ENCODE measurements at regions not wholly inside any gene's neighbourhood (a gene's known extent, or its start where the extent isn't known, plus 50 kb on each side); places are given as distances from the start of the nearest gene placed in this dataset.

- Histone ChIP-seq H3K4me3 (ENCODE audit: low read length) (no peak overlapping the region), H3K4me1 (ENCODE audit: control insufficient read depth, insufficient read depth, low read length) (0 out of 2 replicates have a peak, but pooled peaks cover 1% of the 10 kb centered on the region), H3K27me3 (ENCODE audit: control insufficient read depth, insufficient read depth, low read length) (no peaks in the 10 kb centered on the region), H3K9me3 (ENCODE audit: control insufficient read depth, insufficient read depth, low read length) (no peaks in the 10 kb centered on the region), H3K36me3 (ENCODE audit: control insufficient read depth, insufficient read depth, low read length) (no peaks in the 10 kb centered on the region), H3K27ac (ENCODE audit: low read length) (no peak overlapping the region)
- WGBS (ENCODE audit: insufficient coverage, insufficient read length) = no CpG with 5 or more reads among the region's 4 CpGs
- no peak for DNase-seq (ENCODE audit: low read depth, low spot score)
Measured at GRCh38 chr4:111869339-111869738, 275.9 kb upstream of the FAM241A start.

- H3K27me3 ChIP-seq (ENCODE audit: control insufficient read depth, insufficient read depth, low read length) = no peaks in the 10 kb centered on the region
- no CpG with 5 or more reads among the region's 1 CpG for WGBS (ENCODE audit: insufficient coverage, insufficient read length)
- H3K9me3 ChIP-seq (ENCODE audit: control insufficient read depth, insufficient read depth, low read length) = no peaks in the 10 kb centered on the region
- no peak for DNase-seq (ENCODE audit: low read depth, low spot score)
- 0 out of 2 replicates have a peak, but pooled peaks cover 1% of the 10 kb centered on the region for H3K4me1 ChIP-seq (ENCODE audit: control insufficient read depth, insufficient read depth, low read length)
- H3K27ac ChIP-seq (ENCODE audit: low read length) = no peak overlapping the region
- no peak overlapping the region for H3K4me3 ChIP-seq (ENCODE audit: low read length)
- H3K36me3 ChIP-seq (ENCODE audit: control insufficient read depth, insufficient read depth, low read length) = no peaks in the 10 kb centered on the region
Measured at GRCh38 chr4:111871802-111872201, 273.5 kb upstream of the FAM241A start.

GRCh38 chr4:111873801-111874200 is 271.5 kb upstream of the FAM241A start:
- no peak overlapping the region for H3K4me3 ChIP-seq (ENCODE audit: low read length)
- DNase-seq (ENCODE audit: low read depth, low spot score) = no peak
- no peaks in the 10 kb centered on the region for H3K36me3 ChIP-seq (ENCODE audit: control insufficient read depth, insufficient read depth, low read length)
- WGBS (ENCODE audit: insufficient coverage, insufficient read length) = no CpG with 5 or more reads among the region's 4 CpGs
- no peaks in the 10 kb centered on the region for H3K9me3 ChIP-seq (ENCODE audit: control insufficient read depth, insufficient read depth, low read length)
- 0 out of 2 replicates have a peak, but pooled peaks cover 1% of the 10 kb centered on the region for H3K4me1 ChIP-seq (ENCODE audit: control insufficient read depth, insufficient read depth, low read length)
- H3K27ac ChIP-seq (ENCODE audit: low read length) = no peak overlapping the region
- no peaks in the 10 kb centered on the region for H3K27me3 ChIP-seq (ENCODE audit: control insufficient read depth, insufficient read depth, low read length)

GRCh38 chr4:111879539-111879938 is 265.7 kb upstream of the FAM241A start:
- Histone ChIP-seq H3K4me3 (ENCODE audit: low read length) (no peak overlapping the region), H3K27me3 (ENCODE audit: control insufficient read depth, insufficient read depth, low read length) (no peaks in the 10 kb centered on the region), H3K4me1 (ENCODE audit: control insufficient read depth, insufficient read depth, low read length) (no peaks in the 10 kb centered on the region), H3K36me3 (ENCODE audit: control insufficient read depth, insufficient read depth, low read length) (no peaks in the 10 kb centered on the region), H3K27ac (ENCODE audit: low read length) (no peak overlapping the region), H3K9me3 (ENCODE audit: control insufficient read depth, insufficient read depth, low read length) (no peaks in the 10 kb centered on the region)
- DNase-seq (ENCODE audit: low read depth, low spot score) = no peak

- no peak overlapping the region for H3K27ac ChIP-seq (ENCODE audit: low read length)
- no peak overlapping the region for H3K4me3 ChIP-seq (ENCODE audit: low read length)
- H3K9me3 ChIP-seq (ENCODE audit: control insufficient read depth, insufficient read depth, low read length) = no peaks in the 10 kb centered on the region
- no CpG with 5 or more reads among the region's 4 CpGs for WGBS (ENCODE audit: insufficient coverage, insufficient read length)
- H3K27me3 ChIP-seq (ENCODE audit: control insufficient read depth, insufficient read depth, low read length) = no peaks in the 10 kb centered on the region
- no peak for DNase-seq (ENCODE audit: low read depth, low spot score)
- no peaks in the 10 kb centered on the region for H3K4me1 ChIP-seq (ENCODE audit: control insufficient read depth, insufficient read depth, low read length)
- no peaks in the 10 kb centered on the region for H3K36me3 ChIP-seq (ENCODE audit: control insufficient read depth, insufficient read depth, low read length)
Measured at GRCh38 chr4:111880116-111880515, 265.1 kb upstream of the FAM241A start.

GRCh38 chr4:111883557-111883999 is 261.7 kb upstream of the FAM241A start:
- WGBS (ENCODE audit: insufficient coverage, insufficient read length) = no CpG with 5 or more reads among the region's 1 CpG
- no peak for DNase-seq (ENCODE audit: low read depth, low spot score)

GRCh38 chr4:111890412-111890811 is 254.8 kb upstream of the FAM241A start:
- no peak for DNase-seq (ENCODE audit: low read depth, low spot score)
- no peak overlapping the region for H3K4me3 ChIP-seq (ENCODE audit: low read length)
- H3K27me3 ChIP-seq (ENCODE audit: control insufficient read depth, insufficient read depth, low read length) = no peaks in the 10 kb centered on the region
- no peaks in the 10 kb centered on the region for H3K36me3 ChIP-seq (ENCODE audit: control insufficient read depth, insufficient read depth, low read length)
- no CpG with 5 or more reads among the region's 4 CpGs for WGBS (ENCODE audit: insufficient coverage, insufficient read length)
- no peak overlapping the region for H3K27ac ChIP-seq (ENCODE audit: low read length)
- H3K4me1 ChIP-seq (ENCODE audit: control insufficient read depth, insufficient read depth, low read length) = no peaks in the 10 kb centered on the region
- no peaks in the 10 kb centered on the region for H3K9me3 ChIP-seq (ENCODE audit: control insufficient read depth, insufficient read depth, low read length)

More at GRCh38 chr4:111883557-111883999, 261.7 kb upstream of the FAM241A start:
- Histone ChIP-seq H3K27ac (ENCODE audit: low read length) (no peak overlapping the region), H3K36me3 (ENCODE audit: control insufficient read depth, insufficient read depth, low read length) (no peaks in the 10 kb centered on the region), H3K9me3 (ENCODE audit: control insufficient read depth, insufficient read depth, low read length) (no peaks in the 10 kb centered on the region), H3K4me1 (ENCODE audit: control insufficient read depth, insufficient read depth, low read length) (no peaks in the 10 kb centered on the region), H3K27me3 (ENCODE audit: control insufficient read depth, insufficient read depth, low read length) (no peaks in the 10 kb centered on the region), H3K4me3 (ENCODE audit: low read length) (no peak overlapping the region)

GRCh38 chr4:111905511-111905910 is 239.7 kb upstream of the FAM241A start:
- no peak overlapping the region for H3K27ac ChIP-seq (ENCODE audit: low read length)

GRCh38 chr4:111919639-111920038 is 225.6 kb upstream of the FAM241A start:
- H3K36me3 ChIP-seq (ENCODE audit: control insufficient read depth, insufficient read depth, low read length) = no peaks in the 10 kb centered on the region
- WGBS (ENCODE audit: insufficient coverage, insufficient read length) = no CpG with 5 or more reads among the region's 1 CpG
- no peaks in the 10 kb centered on the region for H3K27me3 ChIP-seq (ENCODE audit: control insufficient read depth, insufficient read depth, low read length)
- no peak for DNase-seq (ENCODE audit: low read depth, low spot score)
- H3K4me1 ChIP-seq (ENCODE audit: control insufficient read depth, insufficient read depth, low read length) = no peaks in the 10 kb centered on the region
- no peak overlapping the region for H3K4me3 ChIP-seq (ENCODE audit: low read length)
- no peak overlapping the region for H3K27ac ChIP-seq (ENCODE audit: low read length)
- H3K9me3 ChIP-seq (ENCODE audit: control insufficient read depth, insufficient read depth, low read length) = no peaks in the 10 kb centered on the region

More at GRCh38 chr4:111905511-111905910, 239.7 kb upstream of the FAM241A start:
- Histone ChIP-seq H3K4me1 (ENCODE audit: control insufficient read depth, insufficient read depth, low read length) (no peaks in the 10 kb centered on the region), H3K36me3 (ENCODE audit: control insufficient read depth, insufficient read depth, low read length) (no peaks in the 10 kb centered on the region), H3K4me3 (ENCODE audit: low read length) (no peak overlapping the region), H3K9me3 (ENCODE audit: control insufficient read depth, insufficient read depth, low read length) (no peaks in the 10 kb centered on the region), H3K27me3 (ENCODE audit: control insufficient read depth, insufficient read depth, low read length) (no peaks in the 10 kb centered on the region)
- WGBS (ENCODE audit: insufficient coverage, insufficient read length) = no CpG with 5 or more reads among the region's 4 CpGs
- DNase-seq (ENCODE audit: low read depth, low spot score) = no peak

- H3K36me3 ChIP-seq (ENCODE audit: control insufficient read depth, insufficient read depth, low read length) = no peaks in the 10 kb centered on the region
- H3K4me1 ChIP-seq (ENCODE audit: control insufficient read depth, insufficient read depth, low read length) = no peaks in the 10 kb centered on the region
- H3K4me3 ChIP-seq (ENCODE audit: low read length) = no peak overlapping the region
- no CpG with 5 or more reads among the region's 3 CpGs for WGBS (ENCODE audit: insufficient coverage, insufficient read length)
- H3K9me3 ChIP-seq (ENCODE audit: control insufficient read depth, insufficient read depth, low read length) = no peaks in the 10 kb centered on the region
- DNase-seq (ENCODE audit: low read depth, low spot score) = no peak
- no peak overlapping the region for H3K27ac ChIP-seq (ENCODE audit: low read length)
- no peaks in the 10 kb centered on the region for H3K27me3 ChIP-seq (ENCODE audit: control insufficient read depth, insufficient read depth, low read length)
Measured at GRCh38 chr4:111921714-111922113, 223.5 kb upstream of the FAM241A start.

- no peak overlapping the region for H3K4me3 ChIP-seq (ENCODE audit: low read length)
- no peak overlapping the region for H3K27ac ChIP-seq (ENCODE audit: low read length)
- 100% methylated on average over 2 of the region's 6 CpGs for WGBS (ENCODE audit: insufficient coverage, insufficient read length)
Measured at GRCh38 chr4:111923786-111924185, 221.5 kb upstream of the FAM241A start.

More at GRCh38 chr4:111923786-111924185, 221.5 kb upstream of the FAM241A start:
- Histone ChIP-seq H3K36me3 (ENCODE audit: control insufficient read depth, insufficient read depth, low read length) (no peaks in the 10 kb centered on the region), H3K27me3 (ENCODE audit: control insufficient read depth, insufficient read depth, low read length) (no peaks in the 10 kb centered on the region), H3K4me1 (ENCODE audit: control insufficient read depth, insufficient read depth, low read length) (no peaks in the 10 kb centered on the region), H3K9me3 (ENCODE audit: control insufficient read depth, insufficient read depth, low read length) (no peaks in the 10 kb centered on the region)
- DNase-seq (ENCODE audit: low read depth, low spot score) = no peak

All from iPS DF 6.9 (cell line).